ENCODE measurements at regions not wholly inside any gene's neighbourhood (a gene's known extent, or its start where the extent isn't known, plus 50 kb on each side); places are given as distances from the start of the nearest gene placed in this dataset.

DNA sequence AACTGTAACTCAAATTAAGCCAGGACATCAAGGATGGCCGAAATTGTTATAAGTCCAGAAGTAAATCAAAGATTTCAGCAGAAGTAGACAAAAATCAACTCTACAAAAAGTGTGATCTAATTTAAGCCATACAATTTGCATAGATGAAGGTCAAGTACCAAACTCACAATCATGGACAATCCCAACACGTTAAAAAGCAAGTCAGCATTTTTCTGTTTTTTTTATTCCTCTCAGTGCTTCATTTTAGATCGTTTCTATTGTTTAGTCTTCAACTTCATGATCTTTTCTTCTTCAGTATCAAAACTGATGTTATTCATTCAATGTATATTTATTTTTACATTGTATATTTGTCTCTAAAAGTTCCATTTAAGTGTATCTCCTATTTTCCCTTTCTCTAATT, 674.3 kb upstream of the PHF14 start:
- Mint-ChIP-seq H3K27ac (no peak overlapping the region), H3K4me1 (peaks cover 12% of the 10 kb centered on the region), H3K9me3 (no peaks in the 10 kb centered on the region), H3K27me3 (ENCODE audit: low read depth, poor library complexity) (peaks cover 8% of the 10 kb centered on the region), H3K4me3 (no peak overlapping the region), H3K36me3 (ENCODE audit: low read depth) (no peaks in the 10 kb centered on the region)
- no peak for DNase-seq
- TF ChIP-seq, protein P1, sequence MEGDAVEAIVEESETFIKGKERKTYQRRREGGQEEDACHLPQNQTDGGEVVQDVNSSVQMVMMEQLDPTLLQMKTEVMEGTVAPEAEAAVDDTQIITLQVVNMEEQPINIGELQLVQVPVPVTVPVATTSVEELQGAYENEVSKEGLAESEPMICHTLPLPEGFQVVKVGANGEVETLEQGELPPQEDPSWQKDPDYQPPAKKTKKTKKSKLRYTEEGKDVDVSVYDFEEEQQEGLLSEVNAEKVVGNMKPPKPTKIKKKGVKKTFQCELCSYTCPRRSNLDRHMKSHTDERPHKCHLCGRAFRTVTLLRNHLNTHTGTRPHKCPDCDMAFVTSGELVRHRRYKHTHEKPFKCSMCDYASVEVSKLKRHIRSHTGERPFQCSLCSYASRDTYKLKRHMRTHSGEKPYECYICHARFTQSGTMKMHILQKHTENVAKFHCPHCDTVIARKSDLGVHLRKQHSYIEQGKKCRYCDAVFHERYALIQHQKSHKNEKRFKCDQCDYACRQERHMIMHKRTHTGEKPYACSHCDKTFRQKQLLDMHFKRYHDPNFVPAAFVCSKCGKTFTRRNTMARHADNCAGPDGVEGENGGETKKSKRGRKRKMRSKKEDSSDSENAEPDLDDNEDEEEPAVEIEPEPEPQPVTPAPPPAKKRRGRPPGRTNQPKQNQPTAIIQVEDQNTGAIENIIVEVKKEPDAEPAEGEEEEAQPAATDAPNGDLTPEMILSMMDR (IDR thresholded peaks at IDR 0.05) = no peak

DNA sequence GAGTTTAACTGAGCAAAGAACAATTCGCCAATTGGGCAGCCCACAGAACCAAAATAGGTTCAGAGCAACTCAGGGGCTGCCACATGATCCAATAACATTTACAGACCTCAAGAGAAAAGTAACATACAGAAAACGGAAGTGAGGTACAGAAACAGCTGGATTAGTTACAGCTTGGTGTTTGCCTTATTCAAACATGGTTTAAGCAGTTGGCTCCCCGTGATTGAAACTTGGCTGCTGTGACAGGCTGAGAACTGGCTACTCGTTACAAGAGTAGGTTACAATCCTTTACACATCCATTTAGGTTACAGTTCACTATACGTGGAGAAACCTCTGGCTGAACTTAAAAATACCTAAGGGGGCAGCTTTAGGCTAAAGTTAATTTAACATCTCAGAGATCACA, 673.1 kb upstream of the PHF14 start:
- no peak overlapping the region for H3K27ac Mint-ChIP-seq
- no peaks in the 10 kb centered on the region for H3K36me3 Mint-ChIP-seq (ENCODE audit: low read depth)
- H3K4me1 Mint-ChIP-seq = peaks cover 12% of the 10 kb centered on the region
- TF ChIP-seq, protein P1 (IDR thresholded peaks at IDR 0.05) = no peak
- no peak for DNase-seq
- H3K9me3 Mint-ChIP-seq = no peaks in the 10 kb centered on the region
- no peak overlapping the region for H3K4me3 Mint-ChIP-seq
- peaks cover 8% of the 10 kb centered on the region for H3K27me3 Mint-ChIP-seq (ENCODE audit: low read depth, poor library complexity)

DNA sequence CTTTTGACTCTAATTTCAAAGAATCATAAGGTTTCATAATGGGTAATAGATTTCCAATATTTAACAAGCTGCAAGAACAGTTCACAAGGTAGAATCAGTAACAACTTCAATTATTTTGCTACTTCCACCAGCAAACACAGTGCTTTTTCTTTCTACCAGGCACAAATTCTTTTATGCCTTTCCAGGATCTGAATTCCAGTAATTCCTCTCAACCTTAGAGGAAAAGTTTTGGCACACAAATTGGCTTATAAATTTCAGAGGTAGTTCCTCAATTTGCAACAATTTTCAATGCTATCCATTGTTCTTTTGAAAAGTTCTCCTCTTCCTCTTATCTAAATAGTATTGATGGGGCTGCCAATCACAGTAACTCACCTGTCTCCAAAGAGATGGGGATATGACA, 665.4 kb upstream of the PHF14 start:
- Mint-ChIP-seq H3K4me3 (no peak overlapping the region), H3K4me1 (no peaks in the 10 kb centered on the region), H3K27ac (no peak overlapping the region), H3K9me3 (peaks cover 4% of the 10 kb centered on the region), H3K36me3 (ENCODE audit: low read depth) (no peaks in the 10 kb centered on the region), H3K27me3 (ENCODE audit: low read depth, poor library complexity) (peaks cover 3% of the 10 kb centered on the region)
- DNase-seq = no peak
- TF ChIP-seq, protein P1 (IDR thresholded peaks at IDR 0.05) = no peak

DNA sequence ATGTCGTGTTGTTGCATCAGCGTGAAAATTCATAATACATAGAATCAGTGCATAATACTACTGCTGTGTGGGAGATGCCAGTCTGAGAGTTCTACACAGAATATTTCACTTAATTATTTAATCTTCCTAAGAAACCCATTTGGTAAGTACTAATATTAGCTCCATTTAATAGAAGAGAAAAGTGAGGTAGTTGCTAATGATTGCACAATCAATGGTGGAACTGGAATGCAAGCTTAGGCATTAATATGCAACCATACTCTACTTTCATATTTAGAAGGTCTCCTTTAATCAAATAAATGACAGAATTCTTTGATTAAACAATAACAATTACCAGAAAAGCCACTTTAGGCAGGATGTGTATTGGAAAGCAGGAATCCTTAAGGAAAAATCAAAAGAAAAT, 660.7 kb upstream of the PHF14 start:
- Mint-ChIP-seq H3K36me3 (ENCODE audit: low read depth) (no peaks in the 10 kb centered on the region), H3K9me3 (no peaks in the 10 kb centered on the region), H3K27me3 (ENCODE audit: low read depth, poor library complexity) (peaks cover 3% of the 10 kb centered on the region), H3K4me1 (no peaks in the 10 kb centered on the region), H3K27ac (no peak overlapping the region), H3K4me3 (no peak overlapping the region)
- no peak for DNase-seq
- TF ChIP-seq, protein P1 (IDR thresholded peaks at IDR 0.05) = no peak

DNA sequence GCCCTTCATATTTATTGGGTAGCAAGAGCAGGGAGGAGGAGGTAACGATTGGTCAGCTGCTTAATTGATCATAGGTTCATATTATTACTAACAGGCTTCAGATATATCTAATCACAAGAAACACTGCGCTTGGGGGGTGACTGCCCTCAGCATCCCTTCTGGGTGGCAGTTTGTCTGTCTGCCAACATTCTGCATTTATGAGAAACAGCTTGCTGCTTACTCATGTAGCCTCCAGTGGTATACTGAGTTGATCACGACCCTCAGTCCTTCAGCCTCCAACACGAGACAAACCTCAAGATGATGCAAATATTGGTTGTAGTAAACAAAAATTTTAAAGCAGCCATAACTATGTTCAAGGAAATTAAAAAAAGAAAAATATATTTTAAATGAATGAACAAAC, 657.8 kb upstream of the PHF14 start:
- H3K4me3 Mint-ChIP-seq = no peak overlapping the region
- no peak for DNase-seq
- TF ChIP-seq, protein P1 (IDR thresholded peaks at IDR 0.05) = no peak
- H3K36me3 Mint-ChIP-seq (ENCODE audit: low read depth) = no peaks in the 10 kb centered on the region
- peaks cover 3% of the 10 kb centered on the region for H3K27me3 Mint-ChIP-seq (ENCODE audit: low read depth, poor library complexity)
- H3K4me1 Mint-ChIP-seq = no peaks in the 10 kb centered on the region
- no peaks in the 10 kb centered on the region for H3K9me3 Mint-ChIP-seq
- no peak overlapping the region for H3K27ac Mint-ChIP-seq

DNA sequence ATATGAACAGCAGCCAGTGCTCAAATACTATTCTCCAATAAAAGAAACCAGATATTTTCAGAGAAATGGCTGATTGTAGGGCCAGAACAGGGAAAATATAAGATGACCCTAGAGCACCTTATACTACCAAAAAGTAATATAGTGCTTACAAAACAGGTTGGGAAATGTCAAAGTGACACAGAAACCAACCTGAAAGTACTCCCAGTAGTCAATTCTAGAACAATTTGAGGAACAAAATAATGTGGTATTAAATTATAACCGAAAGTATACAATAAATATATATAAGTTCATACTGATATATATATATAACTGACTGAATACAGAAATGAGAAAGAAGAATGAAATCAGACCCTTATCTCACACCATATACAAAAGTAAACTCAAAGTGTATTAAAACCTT, 657.2 kb upstream of the PHF14 start:
- H3K27ac Mint-ChIP-seq = no peak overlapping the region
- H3K36me3 Mint-ChIP-seq (ENCODE audit: low read depth) = no peaks in the 10 kb centered on the region
- no peaks in the 10 kb centered on the region for H3K4me1 Mint-ChIP-seq
- no peak overlapping the region for H3K4me3 Mint-ChIP-seq
- H3K9me3 Mint-ChIP-seq = no peaks in the 10 kb centered on the region
- TF ChIP-seq, protein P1 (IDR thresholded peaks at IDR 0.05) = no peak
- DNase-seq = no peak
- peaks cover 3% of the 10 kb centered on the region for H3K27me3 Mint-ChIP-seq (ENCODE audit: low read depth, poor library complexity)
